Neural progenitor cell (in vitro differentiated cells): ENCODE measurements at regions not wholly inside any gene's neighbourhood (a gene's known extent, or its start where the extent isn't known, plus 50 kb on each side); places are given as distances from the start of the nearest gene placed in this dataset.

Source experiments
- EZH2 ChIP-seq: fragments of 200-600 bp; sonication (generic); IDR thresholded peaks from 2 replicates; pipeline ENCODE4 v1.6.1; 2017; ENCODE audit warnings: antibody characterized with exemption, mild to moderate bottlenecking, moderate library complexity
- TF ChIP-seq, protein P1 (sequence below): fragments of 200-600 bp; sonication (generic); IDR thresholded peaks from 2 replicates; pipeline ENCODE4 v1.5.1; 2017; ENCODE audit warnings: antibody characterized with exemption, mild to moderate bottlenecking

GRCh38 chr5:133701871-133702270 is 89.5 kb upstream of the FSTL4 start:
- TF ChIP-seq EZH2: no peak
- TF ChIP-seq, protein P1, sequence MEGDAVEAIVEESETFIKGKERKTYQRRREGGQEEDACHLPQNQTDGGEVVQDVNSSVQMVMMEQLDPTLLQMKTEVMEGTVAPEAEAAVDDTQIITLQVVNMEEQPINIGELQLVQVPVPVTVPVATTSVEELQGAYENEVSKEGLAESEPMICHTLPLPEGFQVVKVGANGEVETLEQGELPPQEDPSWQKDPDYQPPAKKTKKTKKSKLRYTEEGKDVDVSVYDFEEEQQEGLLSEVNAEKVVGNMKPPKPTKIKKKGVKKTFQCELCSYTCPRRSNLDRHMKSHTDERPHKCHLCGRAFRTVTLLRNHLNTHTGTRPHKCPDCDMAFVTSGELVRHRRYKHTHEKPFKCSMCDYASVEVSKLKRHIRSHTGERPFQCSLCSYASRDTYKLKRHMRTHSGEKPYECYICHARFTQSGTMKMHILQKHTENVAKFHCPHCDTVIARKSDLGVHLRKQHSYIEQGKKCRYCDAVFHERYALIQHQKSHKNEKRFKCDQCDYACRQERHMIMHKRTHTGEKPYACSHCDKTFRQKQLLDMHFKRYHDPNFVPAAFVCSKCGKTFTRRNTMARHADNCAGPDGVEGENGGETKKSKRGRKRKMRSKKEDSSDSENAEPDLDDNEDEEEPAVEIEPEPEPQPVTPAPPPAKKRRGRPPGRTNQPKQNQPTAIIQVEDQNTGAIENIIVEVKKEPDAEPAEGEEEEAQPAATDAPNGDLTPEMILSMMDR: no peak
